Activated CD4-positive, CD25-positive, alpha-beta regulatory T cell (primary cell): ENCODE measurements at regions not wholly inside any gene's neighbourhood (a gene's known extent, or its start where the extent isn't known, plus 50 kb on each side); places are given as distances from the start of the nearest gene placed in this dataset.

ENCODE experiments used
- DNase-seq, 4 experiments: peaks; one replicate each; lab custom pipeline; 2025; lab: John Stamatoyannopoulos, UW

- no peak for DNase-seq
Measured at GRCh38 chr5:156271569-156271968, 55.4 kb upstream of the SGCD start.

GRCh38 chr5:156272139-156272538 is 54.8 kb upstream of the SGCD start:
- no peak for DNase-seq

- DNase-seq, result no peak
Measured at GRCh38 chr5:156273325-156273724, 53.6 kb upstream of the SGCD start.

GRCh38 chr5:156274453-156274852 is 52.5 kb upstream of the SGCD start:
- no peak for DNase-seq
